H9 (cell line): ENCODE measurements at regions not wholly inside any gene's neighbourhood (a gene's known extent, or its start where the extent isn't known, plus 50 kb on each side); places are given as distances from the start of the nearest gene placed in this dataset.

Source experiments
- DNase-seq: peaks from one replicate; pipeline ENCODE4 v3.0.0-alpha.2; 2017
- H2AFZ ChIP-seq: one replicate; pipeline ENCODE4 v1.6.1; 2013; ENCODE audit warnings: mild to moderate bottlenecking, low read length, control low read depth, moderate library complexity
- H2AK5ac ChIP-seq: 2 replicates; pipeline ENCODE4 v1.6.1; 2013; ENCODE audit warnings: low read length, control low read depth, mixed read lengths; ENCODE audit not compliant: insufficient read length
- H2BK120ac ChIP-seq: one replicate; pipeline ENCODE4 v1.6.1; 2013; ENCODE audit warnings: low read depth, mild to moderate bottlenecking, low read length, control low read depth, inconsistent platforms; ENCODE audit not compliant: poor library complexity, severe bottlenecking
- H2BK12ac ChIP-seq: 2 replicates; pipeline ENCODE4 v1.6.1; 2013; ENCODE audit warnings: low read length, control low read depth, mixed read lengths, low read depth; ENCODE audit not compliant: insufficient read length
- H2BK15ac ChIP-seq: 2 replicates; pipeline ENCODE4 v1.6.1; 2013; ENCODE audit warnings: low read depth, low read length, control low read depth
- H2BK20ac ChIP-seq: one replicate; pipeline ENCODE4 v1.6.1; 2013; ENCODE audit warnings: low read depth, mild to moderate bottlenecking, low read length, control low read depth, inconsistent platforms; ENCODE audit not compliant: poor library complexity, severe bottlenecking
- H2BK5ac ChIP-seq: 2 replicates; pipeline ENCODE4 v1.6.1; 2013; ENCODE audit warnings: low read length, control low read depth, mixed read lengths; ENCODE audit not compliant: insufficient read length
- H3K14ac ChIP-seq: 2 replicates; pipeline ENCODE4 v1.6.1; 2013; ENCODE audit warnings: low read length, control low read depth; ENCODE audit not compliant: insufficient read depth
- H3K18ac ChIP-seq: 2 replicates; pipeline ENCODE4 v1.6.1; 2013; ENCODE audit warnings: low read depth, mild to moderate bottlenecking, mixed read lengths, low read length, control low read depth; ENCODE audit not compliant: insufficient read length
- H3K23ac ChIP-seq: 2 replicates; pipeline ENCODE4 v1.6.1; 2013; ENCODE audit warnings: low read length, control low read depth, mixed read lengths, low read depth; ENCODE audit not compliant: insufficient read length
- H3K23me2 ChIP-seq: 2 replicates; pipeline ENCODE4 v1.6.1; 2013; ENCODE audit warnings: low read depth, mild to moderate bottlenecking, mixed read lengths, low read length, control low read depth; ENCODE audit not compliant: insufficient read length, poor library complexity, severe bottlenecking
- H3K27ac ChIP-seq: 2 replicates; pipeline ENCODE4 v1.5.1; 2013; ENCODE audit warnings: low read length, control low read depth, mixed read lengths, low read depth; ENCODE audit not compliant: insufficient read length
- H3K27me3 ChIP-seq: 2 replicates; pipeline ENCODE4 v1.6.1; 2013; ENCODE audit warnings: low read length, control low read depth, inconsistent platforms; ENCODE audit not compliant: insufficient read depth
- H3K4ac ChIP-seq: 2 replicates; pipeline ENCODE4 v1.6.1; 2013; ENCODE audit warnings: low read depth, mild to moderate bottlenecking, control low read depth, inconsistent platforms, low read length, moderate library complexity
- H3K4me1 ChIP-seq: 2 replicates; pipeline ENCODE4 v1.6.1; 2013; ENCODE audit warnings: low read length, control low read depth, inconsistent platforms; ENCODE audit not compliant: insufficient read depth
- H3K4me2 ChIP-seq: 2 replicates; pipeline ENCODE4 v1.6.1; 2013; ENCODE audit warnings: low read length, control low read depth, mixed read lengths; ENCODE audit not compliant: insufficient read length, insufficient read depth
- H3K56ac ChIP-seq: 2 replicates; pipeline ENCODE4 v1.6.1; 2013; ENCODE audit warnings: low read depth, mild to moderate bottlenecking, mixed read lengths, low read length, control low read depth; ENCODE audit not compliant: insufficient read length
- H3K79me1 ChIP-seq: 2 replicates; pipeline ENCODE4 v1.6.1; 2013; ENCODE audit warnings: low read depth, mild to moderate bottlenecking, moderate library complexity, low read length, control low read depth, inconsistent platforms; ENCODE audit not compliant: insufficient read depth, poor library complexity, severe bottlenecking
- H3K79me2 ChIP-seq: 2 replicates; pipeline ENCODE4 v1.6.1; 2013; ENCODE audit warnings: low read length, control low read depth, inconsistent platforms; ENCODE audit not compliant: insufficient read depth
- H3K9ac ChIP-seq: 2 replicates; pipeline ENCODE4 v1.6.1; 2013; ENCODE audit warnings: low read length, control low read depth, mixed read lengths; ENCODE audit not compliant: insufficient read length; ENCODE audit errors: extremely low read depth
- H3K9me3 ChIP-seq: one replicate; pipeline ENCODE4 v1.6.1; 2013; ENCODE audit warnings: low read depth, low read length, inconsistent platforms; ENCODE audit not compliant: control insufficient read depth
- H3T11ph ChIP-seq: one replicate; pipeline ENCODE4 v1.6.1; 2013; ENCODE audit warnings: mild to moderate bottlenecking, low read length, control low read depth, inconsistent platforms
- H4K20me1 ChIP-seq: one replicate; pipeline ENCODE4 v1.6.1; 2013; ENCODE audit not compliant: control insufficient read depth, insufficient read length, insufficient read depth
- H4K5ac ChIP-seq: 2 replicates; pipeline ENCODE4 v1.6.1; 2013; ENCODE audit warnings: low read depth, mild to moderate bottlenecking, mixed read lengths, low read length, control low read depth; ENCODE audit not compliant: insufficient read length
- H4K8ac ChIP-seq: replicated peaks from 2 replicates; pipeline ENCODE4 v1.6.1; 2013; ENCODE audit warnings: low read length, control low read depth, mixed read lengths, low read depth; ENCODE audit not compliant: insufficient read length
- H4K91ac ChIP-seq: 2 replicates; pipeline ENCODE4 v1.6.1; 2013; ENCODE audit warnings: low read depth, mild to moderate bottlenecking, moderate library complexity, mixed read lengths, low read length, control low read depth; ENCODE audit not compliant: insufficient read length
- H3K27ac Mint-ChIP-seq, 3 experiments: 2 replicates in 2 of 3; 3 replicates in 1 of 3; pipeline ENCODE4 v1.8.0; 2020 to 2021; ENCODE audit warnings: mixed read lengths in 3 of 3, mild to moderate bottlenecking in 1 of 3, moderate library complexity in 1 of 3
- H3K27me3 Mint-ChIP-seq: 2 replicates; pipeline ENCODE4 v1.8.0; 2021; ENCODE audit warnings: low read depth, mild to moderate bottlenecking, moderate library complexity, mixed read lengths
- H3K36me3 Mint-ChIP-seq, 3 experiments: 2 replicates in 2 of 3; 3 replicates in 1 of 3; pipeline ENCODE4 v1.8.0; 2020 to 2021; ENCODE audit warnings: low read depth in 3 of 3, mixed read lengths in 3 of 3; ENCODE audit not compliant: insufficient read depth in 1 of 3
- H3K4me1 Mint-ChIP-seq, 2 experiments: 2 replicates each; pipeline ENCODE4 v1.8.0; 2020; ENCODE audit warnings: mixed read lengths in 2 of 2
- H3K4me3 Mint-ChIP-seq, 2 experiments: 2 replicates in 1 of 2; 3 replicates in 1 of 2; pipeline ENCODE4 v1.8.0; 2020 to 2021; ENCODE audit warnings: mild to moderate bottlenecking in 2 of 2, mixed read lengths in 2 of 2, moderate library complexity in 1 of 2
- H3K9me3 Mint-ChIP-seq, 2 experiments: 2 replicates in 1 of 2; 3 replicates in 1 of 2; pipeline ENCODE4 v1.8.0; 2020; ENCODE audit warnings: mild to moderate bottlenecking in 2 of 2, mixed read lengths in 2 of 2, moderate library complexity in 1 of 2
- CTCF ChIP-seq: fragments of 200-600 bp; sonication (generic); conservative IDR thresholded peaks from 3 replicates; pipeline ENCODE4 v1.8.0; 2021; ENCODE audit warnings: antibody characterized with exemption, mild to moderate bottlenecking

GRCh38 chr13:81305928-81306327, 965.0 kb upstream of the SPRY2 start:
- no peak overlapping the region for H3K4ac ChIP-seq
- H3K27ac Mint-ChIP-seq = no peak overlapping the region
- no peaks in the 10 kb centered on the region for H3K27me3 Mint-ChIP-seq
- no peak overlapping the region for H3K14ac ChIP-seq
- H4K5ac ChIP-seq = no peak overlapping the region
- TF ChIP-seq CTCF = no peak
- no peak overlapping the region for H3K56ac ChIP-seq
- H3K9ac ChIP-seq = no peak overlapping the region
- no peak overlapping the region for H2BK5ac ChIP-seq
- H2AK5ac ChIP-seq = no peak overlapping the region
- no peak overlapping the region for H3K4me2 ChIP-seq
- no peak overlapping the region for H2BK15ac ChIP-seq
- no peak overlapping the region for H2BK20ac ChIP-seq
- no peak overlapping the region for H2AFZ ChIP-seq
- H3K27me3 ChIP-seq = no peaks in the 10 kb centered on the region
- H3K79me1 ChIP-seq = no peaks in the 10 kb centered on the region
- no peaks in the 10 kb centered on the region for H3K36me3 Mint-ChIP-seq
- DNase-seq = no peak
- H3K4me3 Mint-ChIP-seq = no peak overlapping the region
- no peak overlapping the region for H3K23ac ChIP-seq
- H4K91ac ChIP-seq = no peak overlapping the region
- H3K4me1 Mint-ChIP-seq = peaks cover 3 to 6% of the 10 kb centered on the region in 2 experiments; a peak in 2 of 4 replicates
- no peaks in the 10 kb centered on the region for H4K20me1 ChIP-seq
- H2BK12ac ChIP-seq = no peak overlapping the region
- H3K23me2 ChIP-seq = no peaks in the 10 kb centered on the region
- H4K8ac ChIP-seq = no peak overlapping the region
- H3K9me3 ChIP-seq = no peaks in the 10 kb centered on the region
- no peak overlapping the region for H3K27ac ChIP-seq
- H3K9me3 Mint-ChIP-seq = no peaks in the 10 kb centered on the region
- H3K79me2 ChIP-seq = no peaks in the 10 kb centered on the region
- no peak overlapping the region for H3K18ac ChIP-seq
- no peaks in the 10 kb centered on the region for H3K4me1 ChIP-seq
- no peak overlapping the region for H3T11ph ChIP-seq
- H2BK120ac ChIP-seq = no peak overlapping the region
